Islet of Langerhans (tissue), 1 donor: ENCODE measurements at regions not wholly inside any gene's neighbourhood (a gene's known extent, or its start where the extent isn't known, plus 50 kb on each side); places are given as distances from the start of the nearest gene placed in this dataset.
"Not testable (repeated sequence)": the region's sequence is repeated elsewhere in the genome, so short reads cannot be mapped to it uniquely, and the experiment has no call there.

Source experiments
- FAIRE-seq: peaks from one replicate; lab custom pipeline; 2011; peaks lifted over from hg19 to GRCh38; lab: Jason Lieb, UNC

GRCh38 chr4:170978990-170979389 is 834.2 kb upstream of the GALNTL6 start:
- no peak for FAIRE-seq

DNA sequence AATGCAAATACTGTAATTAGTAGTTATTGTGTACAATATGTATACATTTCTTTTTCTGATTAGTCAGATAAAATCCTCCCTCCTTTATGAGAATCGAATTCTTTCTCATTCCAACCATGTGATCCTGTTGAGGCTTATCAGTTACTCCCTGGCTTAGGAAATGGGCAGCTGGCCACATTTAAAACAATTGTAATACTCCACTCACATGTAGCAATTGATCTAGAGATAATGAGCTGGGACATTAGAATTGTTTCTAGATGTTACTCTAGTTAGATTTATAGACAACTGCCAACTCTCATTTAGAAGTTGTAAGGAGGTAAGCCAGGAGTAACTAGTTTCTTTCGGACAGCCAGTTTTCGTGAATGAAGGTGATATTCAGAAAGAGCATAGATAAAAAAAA is 859.3 kb upstream of the AADAT start:
- FAIRE-seq: no peak

DNA sequence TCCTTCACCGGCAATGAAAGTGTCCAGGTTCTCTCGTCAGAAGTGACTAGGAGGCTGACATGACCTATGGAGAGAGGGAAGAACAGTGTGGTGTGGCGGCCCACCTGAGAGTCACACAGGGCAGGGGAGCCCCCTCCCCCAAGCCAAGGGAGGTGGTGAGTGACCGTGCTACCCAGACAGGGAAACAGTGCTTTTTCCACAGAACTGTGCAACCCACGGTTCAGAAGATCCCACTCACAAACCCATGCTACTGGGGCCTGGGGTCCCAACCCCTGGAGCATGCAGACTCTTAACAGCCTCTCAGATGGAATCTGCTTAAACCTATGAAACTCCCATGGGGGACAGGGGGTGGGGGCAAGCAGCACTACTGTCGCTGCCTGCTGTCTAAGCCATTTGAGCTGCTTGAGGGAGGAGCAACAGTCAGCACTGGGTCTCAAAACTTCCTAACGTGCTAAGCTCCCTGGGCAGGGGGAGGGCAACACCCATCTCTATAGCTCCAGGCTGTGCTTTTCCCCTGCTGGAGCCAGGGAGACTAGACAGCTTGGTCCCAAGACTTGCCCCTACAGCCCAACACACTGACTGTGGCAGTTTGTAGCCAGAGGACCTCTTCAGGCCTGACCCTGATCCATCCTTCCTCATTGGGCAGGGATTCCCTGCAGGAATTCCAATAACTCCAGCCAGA is 850.4 kb upstream of the AADAT start:
- no peak for FAIRE-seq

DNA sequence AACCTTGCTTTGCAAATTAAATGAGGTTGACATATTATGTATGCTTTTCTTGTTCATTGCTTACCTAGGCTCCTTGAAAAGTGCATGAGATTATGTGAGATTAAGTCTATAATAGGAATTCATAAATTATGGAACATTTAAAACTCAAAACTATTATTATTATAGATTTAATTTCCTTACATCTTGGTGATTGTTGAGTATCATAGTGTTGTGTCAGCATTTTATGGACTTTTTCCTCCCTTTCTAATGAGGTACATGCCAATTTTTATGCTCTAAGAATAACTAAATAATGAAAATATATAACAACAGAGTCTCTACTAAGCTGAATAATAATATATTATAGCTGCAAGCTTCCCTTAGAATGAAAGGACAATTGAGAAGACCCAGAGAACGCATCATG is 848.8 kb upstream of the AADAT start:
- FAIRE-seq: no peak

DNA sequence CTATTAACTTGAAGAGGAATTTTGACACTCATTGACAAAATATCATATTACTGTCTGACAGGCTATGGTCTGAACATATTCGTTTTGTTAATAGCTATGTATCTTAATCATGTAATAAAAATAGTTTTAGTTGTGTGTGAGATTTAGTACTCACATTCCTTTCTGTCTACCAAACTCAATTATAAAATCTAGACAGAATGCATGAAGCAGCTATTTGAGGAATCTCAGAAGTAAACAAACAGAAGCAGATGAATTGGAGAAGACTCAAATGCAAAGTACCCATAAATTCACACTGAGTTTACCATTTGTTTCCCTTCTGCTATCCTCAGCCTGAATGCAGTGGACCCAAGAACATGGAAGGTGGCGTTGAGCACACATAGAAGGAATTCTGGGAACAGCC is 841.6 kb upstream of the AADAT start:
- FAIRE-seq: no peak

DNA sequence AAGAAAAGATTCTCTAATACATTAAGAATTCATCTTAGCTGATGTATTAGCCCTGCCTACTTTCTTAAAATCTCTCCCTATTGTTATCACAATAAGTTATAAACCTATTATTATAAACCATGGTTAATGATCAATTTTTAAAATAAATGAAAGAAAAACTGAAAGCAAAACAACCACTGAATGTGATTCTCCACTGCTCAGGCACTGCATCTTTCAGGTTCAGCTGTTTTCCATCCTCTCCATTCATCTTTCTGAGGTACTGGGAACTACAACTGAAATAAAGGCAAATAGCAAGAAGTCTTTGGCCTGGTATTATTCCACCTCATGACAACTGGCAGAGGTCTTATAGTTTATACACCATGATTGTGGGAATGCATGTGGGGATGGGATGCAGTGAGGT is 798.9 kb upstream of the AADAT start:
- FAIRE-seq: no peak

- FAIRE-seq: no peak
Measured at GRCh38 chr4:170887396-170887795, 797.6 kb upstream of the AADAT start.

- FAIRE-seq: no peak
Measured at GRCh38 chr4:170884969-170885570, 795.3 kb upstream of the AADAT start.

- not testable (repeated sequence) for FAIRE-seq
Measured at GRCh38 chr4:170881646-170882045, 791.9 kb upstream of the AADAT start.

DNA sequence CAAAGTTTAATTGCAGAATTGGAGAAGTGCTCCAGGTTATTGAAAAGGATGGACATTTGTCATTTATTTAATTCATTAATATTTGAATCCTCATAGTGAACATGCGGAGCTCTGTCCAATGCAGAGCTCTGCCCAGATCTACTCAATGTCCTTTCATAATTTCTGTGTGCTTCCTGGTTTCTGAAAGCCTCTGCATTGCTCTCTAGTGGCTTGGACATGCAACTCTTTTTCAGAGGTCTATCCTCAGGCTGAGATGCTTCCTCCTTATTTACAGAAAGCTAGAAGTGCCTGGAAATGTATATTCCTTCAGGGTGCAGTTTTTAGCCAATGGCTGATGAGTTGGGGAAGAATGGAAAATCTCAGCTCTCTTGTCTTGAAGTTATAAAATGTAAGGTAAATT is 786.1 kb upstream of the AADAT start:
- FAIRE-seq: no peak

- no peak for FAIRE-seq
Measured at GRCh38 chr4:170872794-170873193, 783.0 kb upstream of the AADAT start.

DNA sequence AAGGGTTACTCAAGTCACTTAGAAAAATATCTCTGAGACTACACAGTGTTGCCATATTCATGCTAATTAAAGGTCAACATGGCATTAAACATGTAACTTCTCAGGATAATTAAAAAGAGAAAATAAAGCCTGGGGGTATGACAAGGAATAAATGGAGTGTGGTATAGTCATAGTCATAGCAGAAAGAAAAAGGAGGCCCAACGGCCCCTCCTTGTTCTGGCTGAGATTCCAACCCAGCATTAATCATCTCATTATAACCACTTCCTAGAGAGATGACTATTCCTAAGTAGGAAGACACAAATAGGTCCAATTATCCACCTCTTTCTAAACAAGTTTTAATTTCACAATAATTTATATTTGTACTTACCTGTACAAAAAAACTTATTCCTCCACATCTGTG is 778.4 kb upstream of the AADAT start:
- FAIRE-seq: no peak

- no peak for FAIRE-seq
Measured at GRCh38 chr4:170854097-170854496, 764.3 kb upstream of the AADAT start.

- peak; percentile 95 for FAIRE-seq
Measured at GRCh38 chr4:170853422-170854021, 763.8 kb upstream of the AADAT start.

DNA sequence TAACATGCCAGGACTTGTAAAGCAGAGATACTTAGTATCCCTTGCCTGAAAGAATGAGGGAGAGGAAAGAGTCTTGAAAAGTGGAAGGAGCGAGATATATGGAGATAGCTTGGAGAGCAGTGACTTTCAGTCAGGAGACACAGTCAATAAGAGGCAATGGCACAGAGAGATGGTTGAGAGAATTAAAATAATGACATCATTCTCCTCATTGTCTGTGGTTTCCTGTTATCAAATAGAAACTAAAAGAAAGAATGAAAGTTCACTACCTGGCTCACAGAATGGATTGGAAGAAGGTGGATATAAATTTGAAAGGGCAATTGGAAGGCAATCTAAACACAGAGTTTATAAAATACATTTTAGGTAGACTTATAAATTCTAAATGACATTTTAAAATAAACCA is 760.2 kb upstream of the AADAT start:
- FAIRE-seq: no peak

DNA sequence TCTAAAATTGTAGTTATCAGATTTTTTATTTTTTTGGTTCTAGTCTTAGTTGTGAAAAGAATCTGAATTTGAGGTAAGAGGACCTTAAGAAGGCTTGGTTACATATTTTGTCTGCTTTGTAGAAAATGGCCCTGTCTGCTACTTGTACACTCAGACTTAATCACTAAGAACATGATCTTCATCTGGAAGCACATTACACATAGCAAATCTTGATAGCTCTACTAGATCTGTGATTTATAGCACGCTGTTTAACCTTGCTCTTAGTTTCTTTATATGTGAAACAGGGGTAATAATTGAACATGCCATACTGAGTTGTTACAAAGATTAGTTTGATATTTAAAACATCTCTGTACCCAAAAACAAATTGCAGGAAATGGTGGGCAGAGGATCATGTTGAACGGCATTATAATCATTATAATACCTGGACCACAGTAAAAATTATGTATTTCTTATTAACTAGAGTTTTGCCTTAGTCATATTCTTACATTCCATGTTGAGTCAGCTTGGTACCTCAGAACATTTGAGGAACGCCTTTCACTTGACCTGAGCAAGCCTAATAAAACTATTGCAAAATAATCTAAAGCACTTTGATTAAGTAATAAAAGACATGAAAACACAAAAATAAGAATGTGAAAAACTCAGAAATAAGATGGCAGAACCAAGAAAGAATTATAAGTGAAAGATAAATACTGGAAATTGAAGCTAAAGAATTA is 738.0 kb upstream of the AADAT start:
- FAIRE-seq: no peak

GRCh38 chr4:170818786-170819185 is 729.0 kb upstream of the AADAT start:
- no peak for FAIRE-seq

DNA sequence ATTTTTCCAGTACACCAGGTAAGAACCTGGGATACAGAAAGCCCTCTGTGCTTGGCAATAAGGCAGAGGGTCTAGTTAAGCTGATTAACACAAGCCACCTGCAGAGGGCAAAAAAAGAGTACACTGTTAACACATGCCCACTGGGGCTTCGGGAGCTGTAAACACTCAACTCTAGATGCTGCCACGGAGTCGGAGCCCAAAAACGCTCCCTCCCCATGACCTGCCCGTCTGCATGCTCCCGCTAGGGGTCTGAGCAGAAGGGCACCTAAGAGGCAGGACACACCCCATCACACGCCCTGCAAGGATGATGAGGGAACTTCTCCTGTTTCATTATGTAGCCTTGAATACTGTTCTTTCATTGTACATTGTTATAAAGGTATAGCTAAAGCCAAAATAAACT is 715.6 kb upstream of the AADAT start:
- no peak for FAIRE-seq

DNA sequence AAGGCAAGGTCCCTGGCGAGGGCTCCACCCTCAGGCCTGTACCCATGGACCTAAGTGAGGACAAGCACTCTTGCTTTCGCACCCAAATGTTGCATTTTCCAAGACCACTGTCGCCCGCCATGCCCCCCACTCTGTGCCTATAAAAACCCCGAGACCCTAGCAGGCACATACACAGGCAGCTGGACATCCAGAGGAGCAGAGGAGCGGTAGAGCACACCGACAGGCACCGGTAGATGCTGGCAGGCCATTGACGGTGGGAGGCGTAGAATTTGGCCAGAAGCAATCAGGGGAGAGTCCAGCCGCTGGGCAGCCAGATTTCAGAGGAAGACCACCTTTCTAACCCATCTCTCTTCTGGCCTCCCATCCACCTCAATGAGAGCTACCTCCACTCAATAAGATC is 715.2 kb upstream of the AADAT start:
- no peak for FAIRE-seq

GRCh38 chr4:170803492-170803891 is 713.7 kb upstream of the AADAT start:
- FAIRE-seq: no peak

GRCh38 chr4:170801771-170802170 is 712.0 kb upstream of the AADAT start:
- FAIRE-seq: no peak

GRCh38 chr4:170794525-170794924 is 704.8 kb upstream of the AADAT start:
- no peak for FAIRE-seq

DNA sequence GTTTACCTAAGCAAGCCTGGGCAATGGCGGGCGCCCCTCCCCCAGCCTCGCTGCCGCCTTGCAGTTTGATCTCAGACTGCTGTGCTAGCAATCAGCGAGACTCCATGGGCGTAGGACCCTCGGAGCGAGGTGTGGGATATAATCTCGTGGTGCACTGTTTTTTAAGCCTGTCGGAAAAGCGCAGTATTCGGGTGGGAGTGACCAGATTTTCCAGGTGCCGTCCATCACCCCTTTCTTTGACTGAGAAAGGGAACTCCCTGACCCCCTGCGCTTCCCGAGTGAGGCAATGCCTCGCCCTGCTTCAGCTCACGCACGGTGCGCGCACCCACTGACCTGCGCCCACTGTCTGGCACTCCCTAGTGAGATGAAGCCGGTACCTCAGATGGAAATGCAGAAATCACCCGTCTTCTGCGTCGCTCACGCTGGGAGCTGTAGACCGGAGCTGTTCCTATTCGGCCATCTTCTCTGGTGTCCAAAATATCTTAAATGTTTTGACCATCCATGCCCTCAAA is 698.8 kb upstream of the AADAT start:
- FAIRE-seq: not testable (repeated sequence)
